ENCODE measurements at regions not wholly inside any gene's neighbourhood (a gene's known extent, or its start where the extent isn't known, plus 50 kb on each side); places are given as distances from the start of the nearest gene placed in this dataset.
"Not testable (repeated sequence)": the region's sequence is repeated elsewhere in the genome, so short reads cannot be mapped to it uniquely, and the experiment has no call there.

GRCh38 chr10:2883983-2884540, 183.3 kb upstream of the PFKP start:
- not testable (repeated sequence) for TF ChIP-seq CTCF, POLR2A (IDR thresholded peaks at IDR 0.05)
